ENCODE measurements at regions not wholly inside any gene's neighbourhood (a gene's known extent, or its start where the extent isn't known, plus 50 kb on each side); places are given as distances from the start of the nearest gene placed in this dataset.

DNA sequence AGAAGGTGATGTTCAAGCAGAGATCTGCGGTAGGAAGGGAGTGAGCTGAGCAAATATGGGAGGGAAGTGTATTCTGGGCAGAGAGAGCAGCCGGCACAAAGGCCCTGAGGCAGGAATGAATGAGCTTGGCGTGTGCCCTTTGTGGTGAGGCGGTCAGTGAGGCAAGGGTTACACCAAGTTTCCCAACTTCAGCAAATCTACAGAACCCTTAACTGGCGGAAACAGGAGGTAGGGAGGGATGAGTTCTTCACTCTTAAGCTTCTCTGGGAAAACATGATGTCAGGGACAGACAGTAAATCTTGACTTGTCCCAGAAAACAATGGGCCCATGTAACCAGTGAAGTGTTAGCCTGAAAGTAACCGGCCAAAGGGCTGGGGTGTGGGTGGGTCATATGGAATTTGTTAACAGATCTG is 97.1 kb upstream of the PTPN1 start:
- no peak for DNase-seq

DNA sequence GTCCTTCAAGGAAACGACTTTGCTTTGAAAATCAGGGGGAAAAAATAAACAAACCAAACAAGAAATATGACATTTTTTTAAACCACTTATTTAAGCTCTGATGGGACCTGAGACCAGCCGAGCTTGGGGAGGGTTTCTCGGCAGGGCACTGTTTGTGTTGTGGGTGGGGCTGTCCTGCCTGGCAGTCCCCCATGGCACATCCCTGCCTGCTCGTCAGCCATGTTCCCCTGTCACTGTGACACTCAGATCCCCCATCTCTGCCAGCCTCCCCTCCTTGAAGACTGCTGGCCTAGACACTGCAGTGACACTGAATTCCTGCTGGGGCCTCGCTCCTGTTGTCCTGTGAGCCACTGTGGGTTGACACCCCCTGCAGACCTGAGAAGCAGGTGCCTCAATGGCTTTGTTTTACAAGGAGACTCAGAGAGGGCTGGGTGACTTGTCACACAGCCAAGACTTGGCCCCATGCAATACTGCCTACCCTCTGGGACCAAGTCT is 95.1 kb upstream of the PTPN1 start:
- no peak for DNase-seq

DNA sequence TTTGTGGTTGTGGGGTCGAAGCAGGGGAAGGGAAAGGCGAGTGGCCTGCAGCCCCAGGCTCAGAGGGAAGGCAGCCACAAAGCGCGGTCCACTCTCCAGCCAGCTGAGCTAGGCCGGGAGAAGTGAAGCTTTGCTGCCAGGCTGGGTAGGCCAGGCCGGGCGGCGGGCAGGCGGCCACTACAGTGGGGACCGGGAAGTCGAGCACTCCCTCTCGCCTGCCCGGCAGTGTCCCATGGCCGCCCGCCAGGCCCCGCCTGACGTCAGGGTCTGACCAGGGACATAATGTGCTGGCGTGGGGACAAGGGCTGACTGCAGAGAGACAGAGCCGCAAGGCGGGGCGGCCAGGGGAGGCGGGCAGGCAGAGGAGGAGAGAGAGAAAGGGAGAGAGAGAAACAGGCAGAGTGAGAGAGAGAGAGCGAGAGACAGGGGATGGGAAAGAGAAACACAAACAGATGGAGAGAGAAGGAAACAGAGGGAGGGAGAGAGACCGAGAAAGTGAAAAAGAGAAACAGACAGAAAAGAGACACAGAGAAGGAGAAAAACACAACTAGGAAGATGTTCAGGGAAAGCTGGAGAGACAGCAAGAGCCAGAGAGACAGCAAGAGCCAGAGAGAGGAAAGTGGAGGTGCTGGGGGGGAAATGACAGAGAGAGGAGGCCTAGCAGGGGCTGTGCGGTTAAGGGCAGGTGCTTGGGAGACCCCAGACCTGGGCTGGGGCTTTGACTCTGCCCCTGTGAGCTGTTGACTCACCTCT is 94.5 kb upstream of the PTPN1 start:
- DNase-seq = no peak

DNA sequence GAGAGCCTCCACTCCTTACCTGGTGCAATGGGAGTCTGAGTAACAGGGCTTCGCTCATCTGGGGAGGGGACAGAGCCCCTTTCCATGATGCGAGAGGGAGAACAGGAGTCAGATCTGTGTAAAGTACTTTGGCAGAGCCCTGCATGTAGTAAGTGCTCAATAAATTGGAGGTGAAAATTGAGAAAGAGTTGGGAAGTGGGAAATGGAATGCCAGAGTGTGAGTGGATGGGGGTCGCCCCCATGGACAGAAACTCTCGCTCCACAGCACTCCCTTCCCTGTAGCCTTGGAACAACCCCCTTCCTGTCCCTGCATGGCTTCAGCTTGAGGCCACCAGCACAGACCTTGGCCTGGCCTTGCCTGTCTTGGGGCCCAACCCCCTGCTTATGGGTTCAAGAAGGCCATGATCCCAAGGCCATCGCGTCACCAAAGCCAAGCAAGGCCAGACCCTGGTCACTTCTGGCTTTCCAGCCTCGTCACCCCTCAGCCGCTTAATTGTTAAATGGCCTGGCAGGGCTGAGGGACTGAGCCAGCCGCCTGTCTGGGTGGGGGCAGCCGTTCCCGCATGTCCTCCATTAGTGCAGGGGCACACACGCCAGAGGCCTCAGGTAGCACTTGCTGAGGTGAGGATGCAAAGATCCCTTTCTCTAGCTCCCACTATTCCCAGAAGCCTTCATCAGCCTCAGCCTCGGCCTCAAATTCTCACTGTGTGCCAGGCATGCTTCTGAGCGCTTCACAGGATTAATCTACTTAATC is 93.7 kb upstream of the PTPN1 start:
- DNase-seq = no peak

DNA sequence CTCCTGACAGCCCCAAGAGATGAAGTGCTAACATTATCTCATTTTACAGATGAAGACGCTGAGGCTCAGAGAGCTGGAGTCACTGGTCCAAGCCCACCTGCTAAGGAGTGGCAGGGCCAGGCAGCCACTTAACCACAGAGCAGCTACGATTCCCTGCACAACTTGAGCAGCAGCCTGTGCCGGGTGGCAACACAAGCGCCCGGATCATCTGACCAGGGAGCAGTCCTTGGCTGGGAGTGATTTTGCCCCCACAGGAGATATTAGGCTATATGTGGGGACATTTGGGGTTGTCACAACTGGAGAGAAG is 93.2 kb upstream of the PTPN1 start:
- DNase-seq = no peak

DNA sequence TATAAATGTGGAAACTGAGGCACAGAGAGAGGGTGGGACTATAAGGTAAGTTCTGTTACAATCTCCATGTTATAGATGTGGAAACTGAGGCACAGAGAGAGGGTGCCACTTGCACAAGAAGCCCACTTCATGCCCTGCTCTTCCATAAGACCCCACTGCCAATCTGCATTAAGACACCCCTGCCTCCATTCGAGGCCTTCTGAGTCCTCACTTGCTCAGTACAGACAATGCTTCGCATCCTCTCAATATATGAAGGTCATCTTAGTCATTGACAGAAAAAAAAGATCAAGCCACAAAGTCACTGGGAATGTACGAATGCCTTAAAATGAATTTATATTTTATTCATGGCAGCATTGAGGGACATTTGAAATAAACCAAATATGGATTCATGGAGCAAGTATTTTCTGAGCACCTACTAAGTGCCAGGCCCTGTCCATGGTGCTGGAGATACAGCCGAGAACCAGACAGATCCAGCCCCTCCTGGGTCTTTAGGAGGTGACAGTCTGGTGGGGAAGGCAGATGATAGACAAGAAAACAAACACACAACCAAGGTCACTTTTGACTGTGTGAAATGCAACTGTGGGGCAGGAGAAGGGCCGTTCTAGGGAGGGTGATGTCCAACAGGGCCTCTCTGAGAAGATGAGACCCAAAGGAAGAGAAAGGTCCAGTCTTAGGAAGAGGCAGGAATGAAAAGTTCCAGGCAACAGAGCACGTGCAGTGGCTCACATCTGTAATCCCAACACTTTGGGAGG is 92.5 kb upstream of the PTPN1 start:
- no peak for DNase-seq

DNA sequence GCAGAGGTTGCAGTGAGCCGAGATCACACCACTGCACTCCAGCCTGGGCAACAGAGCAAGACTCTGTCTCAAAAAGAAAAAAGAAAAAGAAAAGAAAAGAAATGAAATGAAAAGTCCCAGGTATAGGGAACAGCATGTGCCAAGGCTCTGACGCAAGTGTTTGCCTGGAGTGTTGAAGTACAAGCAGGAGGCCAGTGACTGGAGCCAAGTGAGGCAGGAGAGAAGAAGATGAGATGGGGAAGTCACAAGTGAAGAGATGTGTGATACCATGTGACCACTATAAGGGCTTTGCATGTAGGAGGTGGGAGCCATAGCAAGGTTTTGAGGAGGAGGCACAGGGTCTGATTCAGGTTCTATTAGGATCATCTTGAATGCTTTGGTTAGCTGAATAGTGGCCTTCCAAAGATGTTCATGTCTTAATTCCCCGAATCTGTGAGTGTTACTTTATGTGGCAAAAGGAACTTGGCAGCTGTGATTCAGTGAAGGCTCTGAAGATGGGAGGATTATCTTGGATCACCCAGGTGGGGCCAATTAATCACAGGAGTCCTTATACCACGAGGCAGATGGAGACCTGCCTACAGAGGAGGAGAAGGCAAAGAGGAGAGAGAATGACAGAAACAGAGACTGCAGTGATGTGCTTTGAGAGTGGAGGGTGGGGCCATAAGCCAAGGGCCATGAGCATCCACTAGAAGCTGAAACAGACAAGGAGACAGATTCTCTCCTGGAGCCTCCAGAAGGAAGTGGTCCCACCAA is 91.1 kb upstream of the PTPN1 start:
- DNase-seq = no peak

DNA sequence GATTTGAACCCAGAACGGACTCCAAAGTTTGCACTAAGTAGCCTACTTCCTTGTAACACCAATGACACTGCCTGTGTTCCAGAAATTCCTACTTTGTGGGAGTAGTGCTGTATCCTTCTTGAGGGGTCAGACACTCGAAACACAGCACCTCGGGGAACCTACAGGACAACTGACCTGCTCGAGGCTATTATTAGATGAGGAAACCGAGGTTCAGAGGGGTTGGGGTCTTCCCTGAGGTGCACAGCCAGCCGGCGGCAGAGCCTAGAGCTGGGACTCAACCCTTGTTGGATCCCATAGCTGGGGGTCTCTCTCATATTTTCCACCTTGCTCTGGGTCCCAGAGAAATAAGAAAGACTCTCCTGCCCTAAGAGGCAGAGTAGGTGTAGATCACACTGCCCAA is 89.8 kb upstream of the PTPN1 start:
- no peak for DNase-seq

DNA sequence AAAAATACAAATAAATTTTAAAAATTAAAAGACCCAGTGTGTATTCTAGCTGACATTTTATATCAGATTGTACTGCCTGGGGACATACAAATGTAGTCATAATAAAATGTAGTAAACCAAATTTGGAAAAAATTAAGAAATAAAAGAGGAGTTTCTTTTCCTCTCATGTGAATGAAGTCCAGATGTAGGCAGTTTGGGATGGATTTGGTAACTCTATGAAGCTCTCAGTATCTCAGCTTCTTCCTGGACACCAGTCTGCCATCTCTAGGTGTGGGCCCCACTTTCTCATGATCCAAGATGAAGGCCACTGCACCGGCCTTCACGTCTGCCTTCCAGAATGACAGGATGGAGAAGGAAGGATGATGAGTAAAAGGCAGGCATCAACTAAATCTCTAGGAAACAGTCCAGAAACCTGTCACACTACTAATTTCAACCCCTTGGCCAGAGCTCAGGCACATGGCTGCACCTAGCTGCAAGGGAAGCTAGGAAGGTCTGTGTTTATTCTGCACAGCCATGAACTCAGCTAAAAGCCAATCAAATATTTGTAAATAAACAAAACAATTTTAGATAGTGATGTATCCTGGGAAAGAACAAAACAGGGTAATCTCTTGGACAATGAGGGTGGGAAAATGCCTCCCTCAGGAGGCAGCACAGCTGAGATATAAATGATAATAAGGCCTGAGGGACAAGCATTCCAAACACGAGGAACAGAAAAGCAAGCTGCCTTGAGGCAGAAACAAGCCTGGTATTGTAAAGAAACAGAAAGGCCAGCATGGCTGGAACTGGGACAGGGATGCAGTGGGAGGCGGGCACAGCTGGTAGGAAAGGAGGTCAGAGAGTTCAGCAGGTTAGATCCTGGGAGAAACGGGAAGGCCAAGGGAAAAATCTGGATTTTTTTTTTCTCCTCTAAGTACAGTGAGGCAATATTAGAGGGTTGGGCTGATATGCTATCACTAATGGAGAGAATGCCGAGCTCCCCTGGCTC is 88.5 kb upstream of the PTPN1 start:
- DNase-seq = no peak

DNA sequence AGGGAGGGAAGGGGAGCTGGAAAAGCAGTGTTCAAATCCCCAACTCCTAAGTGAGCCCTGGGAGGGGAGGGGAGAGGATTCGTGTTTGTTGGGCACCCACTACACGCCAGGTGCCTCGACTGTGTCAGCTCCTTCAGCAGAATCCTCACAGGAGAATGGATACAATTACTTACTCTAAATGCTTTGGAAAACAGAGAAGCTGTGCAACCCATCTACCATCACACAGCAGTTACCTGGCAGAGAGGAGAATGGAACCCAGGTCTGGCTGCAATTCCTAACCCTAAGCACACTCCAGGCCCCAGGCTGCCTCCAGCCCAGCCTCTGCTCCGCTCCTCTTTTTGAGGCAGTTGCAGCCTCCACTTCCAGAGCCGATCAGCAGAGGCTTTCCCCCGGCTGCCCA is 86.4 kb upstream of the PTPN1 start:
- DNase-seq = no peak

DNA sequence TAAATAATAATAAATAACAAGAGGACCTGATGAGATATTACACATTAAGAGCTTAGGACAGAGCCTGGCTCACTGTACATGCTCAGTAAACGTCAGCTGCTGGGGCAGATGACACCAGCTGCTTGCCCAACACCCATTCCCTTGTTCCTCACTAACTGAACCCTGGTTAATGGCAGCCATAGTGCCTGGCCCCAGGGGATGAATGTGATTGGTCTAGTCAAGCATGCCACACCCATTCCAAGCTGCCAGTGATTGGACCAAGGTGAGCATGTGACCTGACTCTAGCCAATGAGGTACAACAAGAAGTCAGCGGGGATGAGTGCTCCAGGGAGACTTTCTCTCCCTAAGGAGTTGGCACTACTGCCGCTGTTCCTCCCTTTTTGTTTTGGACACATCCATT is 85.1 kb upstream of the PTPN1 start:
- no peak for DNase-seq

DNA sequence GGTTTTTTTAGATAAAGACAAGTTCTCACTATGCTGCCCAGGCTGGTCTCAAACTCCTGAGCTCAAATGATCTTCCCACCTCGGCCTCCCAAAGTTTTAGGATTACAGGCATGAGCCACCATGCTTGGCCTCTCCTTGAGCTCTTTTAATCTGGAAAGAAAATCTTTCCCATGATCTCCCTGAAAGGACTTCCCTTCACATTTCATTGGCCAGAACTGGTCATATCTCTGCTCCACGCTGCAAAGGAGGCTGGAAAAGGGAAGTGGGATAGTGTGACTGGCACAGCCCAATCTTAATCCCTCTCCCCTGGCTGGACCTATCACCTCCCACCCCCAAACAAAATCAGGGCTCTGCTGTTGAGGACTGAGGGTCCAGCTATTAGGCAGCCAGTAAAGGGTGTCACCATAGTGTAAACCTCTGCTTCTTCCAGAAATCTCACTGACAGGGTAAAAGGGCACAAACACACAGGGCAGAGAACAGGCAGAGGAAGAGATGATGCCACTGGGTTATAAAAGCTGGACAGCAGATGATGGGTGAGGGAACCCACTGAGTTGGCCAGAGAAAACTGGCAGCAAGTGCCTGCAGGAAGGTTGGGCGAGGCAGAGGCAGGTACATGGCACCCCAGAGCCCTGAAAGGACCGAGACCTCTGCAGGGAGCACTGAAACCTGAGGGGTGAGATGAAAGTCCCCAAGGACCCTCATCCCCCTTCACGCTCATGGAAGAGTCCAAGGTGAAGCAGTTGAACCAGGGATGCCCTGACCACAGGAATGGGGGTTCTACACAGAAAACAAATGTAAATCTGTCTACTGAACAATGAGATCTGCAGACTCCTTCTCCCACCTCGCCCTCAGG is 83.1 kb upstream of the PTPN1 start:
- no peak for DNase-seq

DNA sequence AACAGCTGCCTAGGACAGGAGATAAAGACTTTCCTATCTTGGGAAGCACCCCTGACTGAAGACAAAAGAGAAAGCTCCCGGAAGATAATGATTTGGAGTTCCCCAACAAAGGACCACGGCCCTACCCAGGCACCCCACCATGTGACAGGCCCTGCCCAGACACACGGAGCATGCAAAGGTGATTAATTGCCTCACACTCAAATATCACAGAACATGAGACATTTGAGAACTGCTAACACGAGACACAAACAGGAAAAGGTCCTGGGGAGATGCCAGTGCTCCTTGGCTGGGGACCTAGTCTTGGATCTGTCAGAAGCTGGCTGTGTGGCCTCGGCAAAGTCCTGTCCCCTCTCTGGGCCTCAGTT is 82.5 kb upstream of the PTPN1 start:
- DNase-seq = no peak

DNA sequence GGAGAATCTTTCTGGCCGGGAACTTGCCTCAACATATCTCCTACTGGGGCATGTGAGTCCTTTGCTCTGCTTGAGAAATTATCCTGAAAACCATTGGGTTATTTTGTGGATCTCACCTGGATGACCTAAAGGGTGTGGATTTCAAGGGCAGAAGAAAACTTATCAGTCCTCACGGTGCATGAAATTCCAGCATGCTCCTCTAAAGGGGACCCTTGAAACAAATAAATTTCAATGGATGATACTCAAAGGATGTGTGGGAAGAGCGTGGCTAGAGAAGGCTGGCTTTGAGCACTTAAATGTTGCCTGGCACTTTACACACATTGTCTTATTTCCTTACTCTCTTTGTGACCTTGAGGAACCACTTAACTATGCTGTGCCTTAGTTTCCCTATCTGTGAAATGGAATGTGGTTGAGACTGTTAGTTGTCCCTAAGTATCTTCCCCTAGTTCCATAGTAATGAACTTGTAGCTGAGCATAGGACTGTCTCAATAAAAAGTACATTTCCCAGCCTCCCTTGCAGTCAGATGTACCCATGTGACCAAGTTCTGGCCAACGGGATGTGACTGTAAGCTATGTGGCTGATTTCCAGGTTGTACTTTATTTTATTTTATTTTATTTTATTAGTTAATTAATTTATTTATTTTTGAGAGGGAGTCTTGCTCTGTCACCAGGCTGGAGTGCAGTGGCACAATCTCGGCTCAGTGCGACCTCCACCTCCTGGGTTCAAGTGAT is 81.9 kb upstream of the PTPN1 start:
- DNase-seq = no peak

DNA sequence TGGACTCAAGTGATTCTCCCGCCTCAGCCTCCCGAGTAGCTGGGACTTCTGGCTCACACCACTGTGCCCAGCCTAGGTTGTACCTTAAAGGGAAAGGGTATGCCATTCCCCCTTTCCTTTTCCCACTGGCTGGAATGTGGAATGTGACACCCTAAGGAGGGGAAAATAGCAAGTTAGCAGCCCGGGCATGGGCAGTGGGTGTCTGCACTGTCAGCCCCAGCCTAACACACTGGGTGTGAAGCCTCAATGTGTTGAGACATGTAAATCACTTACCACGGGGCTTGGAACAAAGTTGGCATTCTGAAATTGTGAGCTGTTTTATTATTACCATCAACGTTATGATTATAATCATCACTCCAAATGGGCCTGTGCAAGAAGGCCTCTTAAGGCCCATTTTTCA is 80.8 kb upstream of the PTPN1 start:
- DNase-seq = no peak

DNA sequence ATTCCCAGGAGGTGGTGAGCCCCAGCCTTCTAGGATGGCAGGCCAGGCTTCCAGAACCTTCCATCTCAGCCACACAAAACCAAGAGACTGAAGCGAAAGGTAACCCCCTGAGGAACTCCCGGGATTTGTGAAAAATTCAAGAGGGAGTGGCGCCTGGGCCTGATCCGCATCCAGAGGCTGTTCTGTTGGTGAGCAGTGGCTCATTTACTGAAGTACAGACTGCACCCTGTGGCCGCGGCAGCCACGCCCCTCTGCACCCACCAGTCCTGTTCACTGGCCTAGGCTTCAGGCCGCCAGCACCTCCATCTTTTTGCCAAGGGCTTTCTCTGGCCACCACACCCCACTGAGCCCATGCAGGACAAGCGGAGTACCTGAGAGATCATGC is 79.1 kb upstream of the PTPN1 start:
- no peak for DNase-seq

DNA sequence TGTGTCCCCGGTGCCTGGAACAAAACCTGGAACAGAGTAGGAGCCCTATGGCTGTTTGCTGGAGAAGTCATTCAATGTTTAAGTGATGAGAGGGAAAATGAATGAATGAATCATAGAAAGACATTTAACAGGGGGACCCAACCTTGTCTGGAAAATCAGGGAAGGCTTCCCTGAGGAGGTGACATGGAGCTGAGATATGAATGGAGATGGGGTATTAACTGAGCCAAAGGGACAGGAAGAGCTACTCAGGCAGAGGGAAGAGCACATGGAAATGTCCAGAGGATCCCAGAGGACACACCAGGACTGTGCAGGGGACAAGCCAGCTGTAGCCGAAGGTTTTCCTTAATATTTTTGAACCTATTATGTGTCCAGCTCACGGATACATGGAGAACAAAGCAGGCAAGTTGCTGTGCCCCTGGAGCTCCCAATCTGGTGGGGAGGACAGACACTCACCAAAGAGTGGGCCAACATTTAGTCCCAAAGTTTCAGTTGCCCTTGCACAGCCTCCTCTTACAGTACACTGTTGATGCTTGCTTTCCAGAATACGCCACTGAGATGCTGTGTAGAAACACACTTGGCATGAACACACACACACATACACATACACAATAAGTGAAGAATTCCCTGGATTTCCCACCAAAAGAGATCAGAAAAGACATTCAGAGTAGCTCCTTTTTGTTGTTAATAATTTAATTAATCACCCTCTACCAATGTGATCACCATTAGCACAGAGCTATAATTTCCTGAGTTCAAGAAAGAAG is 77.0 kb upstream of the PTPN1 start:
- DNase-seq = no peak

DNA sequence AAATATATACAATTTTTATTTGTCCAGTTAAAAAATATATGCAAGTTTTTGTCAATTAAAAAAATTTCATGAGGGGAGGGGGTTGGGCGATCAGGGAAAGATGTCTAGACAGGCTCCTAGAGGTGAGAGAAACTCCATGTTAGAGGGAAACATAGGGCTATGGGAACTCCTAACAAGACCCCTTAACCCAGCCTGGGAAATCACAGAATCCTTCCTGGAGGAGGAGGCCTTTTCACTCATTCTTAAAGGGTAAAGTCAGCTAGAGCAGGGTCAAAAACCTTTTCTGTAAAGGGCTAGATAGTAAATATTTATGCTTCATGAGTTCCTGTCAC is 75.9 kb upstream of the PTPN1 start:
- DNase-seq = no peak

DNA sequence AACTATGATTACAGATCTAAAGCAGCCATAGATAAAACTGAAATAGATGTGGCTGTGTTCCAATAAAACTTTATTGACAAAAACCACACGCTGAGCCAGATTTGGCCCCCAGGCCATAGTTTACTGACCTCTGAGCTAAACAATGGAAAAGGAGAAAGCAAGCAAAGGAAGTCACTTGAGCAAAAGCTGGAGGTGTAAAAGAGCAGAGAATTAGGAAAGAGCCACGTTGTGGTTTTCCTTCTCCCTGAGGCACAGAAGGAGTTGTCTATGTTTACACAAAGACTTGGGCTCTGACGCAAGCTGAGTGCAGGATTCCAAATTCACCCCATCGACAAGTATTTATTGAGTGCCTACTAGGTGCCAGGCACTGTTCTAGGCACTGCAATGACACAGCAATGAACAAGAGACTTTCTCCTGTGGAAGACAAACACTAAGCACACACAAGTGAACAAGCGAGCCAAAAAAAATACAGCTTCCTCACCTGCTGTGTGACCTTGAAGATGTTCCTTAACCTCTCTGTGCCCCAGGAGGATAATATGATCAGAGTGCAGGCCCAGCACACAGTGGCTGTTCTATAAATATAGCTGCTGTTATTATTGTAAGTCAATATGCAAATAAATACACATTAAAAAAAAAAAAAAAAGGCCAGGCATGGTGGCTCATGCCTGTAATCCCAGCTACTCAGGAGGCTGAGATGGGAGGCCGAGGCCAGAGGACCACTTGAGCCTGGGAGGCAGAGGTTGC is 75.4 kb upstream of the PTPN1 start:
- DNase-seq = no peak

All from NCI-H2081 treated with DMSO at 0.1 percent for 48 hours (cell line).